ENCODE measurements at regions not wholly inside any gene's neighbourhood (a gene's known extent, or its start where the extent isn't known, plus 50 kb on each side); places are given as distances from the start of the nearest gene placed in this dataset.

GRCh38 chr10:44854693-44855350 is 56.3 kb upstream of the TMEM72 start:
- H3K4me3 ChIP-seq (ENCODE audit: low read depth, low read length) = no peak overlapping the region
- no peak for TF ChIP-seq CTCF (conservative IDR thresholded peaks at IDR 0.05; ENCODE audit: low read depth, low read length)
- no peak for DNase-seq (ENCODE audit: low read depth)

GRCh38 chr10:44856696-44857095 is 54.4 kb upstream of the TMEM72 start:
- H3K4me3 ChIP-seq (ENCODE audit: low read depth, low read length) = no peak overlapping the region
- DNase-seq (ENCODE audit: low read depth) = no peak
- no peak for TF ChIP-seq CTCF (conservative IDR thresholded peaks at IDR 0.05; ENCODE audit: low read depth, low read length)

- peak; percentile 99 for TF ChIP-seq CTCF (conservative IDR thresholded peaks at IDR 0.05; ENCODE audit: low read depth, low read length)
- no peak overlapping the region for H3K4me3 ChIP-seq (ENCODE audit: low read depth, low read length)
- DNase-seq (ENCODE audit: low read depth) = no peak
Measured at GRCh38 chr10:44857363-44858016, 53.6 kb upstream of the TMEM72 start.

GRCh38 chr10:44858017-44858371 is 53.1 kb upstream of the TMEM72 start:
- no peak overlapping the region for H3K4me3 ChIP-seq (ENCODE audit: low read depth, low read length)
- no peak for DNase-seq (ENCODE audit: low read depth)
- no peak for TF ChIP-seq CTCF (conservative IDR thresholded peaks at IDR 0.05; ENCODE audit: low read depth, low read length)

GRCh38 chr10:44858988-44859387 is 52.1 kb upstream of the TMEM72 start:
- DNase-seq (ENCODE audit: low read depth) = no peak
- TF ChIP-seq CTCF (conservative IDR thresholded peaks at IDR 0.05; ENCODE audit: low read depth, low read length) = no peak
- H3K4me3 ChIP-seq (ENCODE audit: low read depth, low read length) = no peak overlapping the region

- TF ChIP-seq CTCF (conservative IDR thresholded peaks at IDR 0.05; ENCODE audit: low read depth, low read length) = no peak
- DNase-seq (ENCODE audit: low read depth) = no peak
- H3K4me3 ChIP-seq (ENCODE audit: low read depth, low read length) = no peak overlapping the region
Measured at GRCh38 chr10:44859546-44860285, 51.4 kb upstream of the TMEM72 start.
